Activated naive CD8-positive, alpha-beta T cell treated with anti-CD3 and anti-CD28 coated beads, Interleukin-2, amount 50 U/mL, for 24 hours (primary cell): ENCODE measurements at regions not wholly inside any gene's neighbourhood (a gene's known extent, or its start where the extent isn't known, plus 50 kb on each side); places are given as distances from the start of the nearest gene placed in this dataset.

Experiments
- ATAC-seq: fragments of 150-1000 bp; cut with Tn5 transposase; one replicate; pipeline ENCODE4 v1.10.0; 2021
- DNase-seq: peaks from one replicate; pipeline ENCODE4 v3.0.0; 2021
- H3K27ac Mint-ChIP-seq: one replicate; pipeline ENCODE4 v1.8.0; 2021; ENCODE audit warnings: mild to moderate bottlenecking, mixed read lengths
- H3K27me3 Mint-ChIP-seq: one replicate; pipeline ENCODE4 v1.8.0; 2021; ENCODE audit warnings: mixed read lengths
- H3K36me3 Mint-ChIP-seq: one replicate; pipeline ENCODE4 v1.8.0; 2021; ENCODE audit warnings: low read depth, mixed read lengths
- H3K4me1 Mint-ChIP-seq: one replicate; pipeline ENCODE4 v1.8.0; 2021; ENCODE audit warnings: mixed read lengths
- H3K4me3 Mint-ChIP-seq: one replicate; pipeline ENCODE4 v1.8.0; 2021; ENCODE audit warnings: mild to moderate bottlenecking, moderate library complexity, mixed read lengths
- H3K9me3 Mint-ChIP-seq: one replicate; pipeline ENCODE4 v1.8.0; 2021; ENCODE audit warnings: mixed read lengths

DNA sequence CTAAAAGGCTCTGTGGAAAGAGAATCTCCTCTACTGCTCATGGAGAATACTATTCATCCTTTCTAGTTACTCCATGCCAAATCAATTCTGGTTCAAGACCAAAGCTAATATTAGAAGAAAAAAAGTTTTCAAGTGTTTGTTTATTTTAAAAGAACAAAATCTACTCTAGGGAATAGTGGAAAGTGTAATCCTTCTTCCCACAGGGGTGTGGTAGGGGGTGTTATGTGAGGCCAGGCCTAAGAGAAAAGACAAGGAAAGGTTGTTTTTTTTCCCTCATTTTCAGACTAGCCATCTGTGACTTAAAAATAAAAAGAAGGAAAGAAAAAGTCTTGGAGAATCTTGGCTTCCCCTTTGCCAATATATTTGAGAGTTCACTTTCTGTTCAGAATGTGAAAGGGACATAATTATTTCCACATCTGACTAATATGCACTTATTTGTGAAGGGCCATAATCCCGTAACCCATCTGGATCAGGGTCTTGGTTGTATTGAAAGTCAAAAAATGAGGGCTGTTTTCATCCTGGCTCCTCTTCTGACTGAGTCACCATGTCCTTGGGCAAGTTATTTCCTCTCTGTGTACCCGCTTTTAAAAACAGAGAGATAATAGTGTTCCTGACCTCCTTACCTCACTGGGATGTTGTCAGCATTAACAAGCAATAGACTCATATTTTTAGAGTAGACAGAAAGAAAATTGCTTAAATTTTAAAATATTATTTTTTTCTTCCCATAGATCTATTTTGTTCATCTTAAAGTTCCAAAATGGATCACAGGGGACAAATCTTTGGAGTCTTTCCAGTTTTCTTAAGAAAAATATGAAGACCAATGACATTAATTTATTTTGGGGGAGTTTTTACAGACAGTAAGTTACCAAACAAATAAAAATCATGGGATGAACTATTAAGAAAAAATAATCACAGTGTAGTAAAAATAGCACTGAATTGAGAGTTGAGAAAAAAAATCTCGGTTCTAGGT is 233.7 kb downstream of the IBTK start:
- no peak for ATAC-seq
- no peak for DNase-seq
- H3K9me3 Mint-ChIP-seq = no peaks in the 10 kb centered on the region

DNA sequence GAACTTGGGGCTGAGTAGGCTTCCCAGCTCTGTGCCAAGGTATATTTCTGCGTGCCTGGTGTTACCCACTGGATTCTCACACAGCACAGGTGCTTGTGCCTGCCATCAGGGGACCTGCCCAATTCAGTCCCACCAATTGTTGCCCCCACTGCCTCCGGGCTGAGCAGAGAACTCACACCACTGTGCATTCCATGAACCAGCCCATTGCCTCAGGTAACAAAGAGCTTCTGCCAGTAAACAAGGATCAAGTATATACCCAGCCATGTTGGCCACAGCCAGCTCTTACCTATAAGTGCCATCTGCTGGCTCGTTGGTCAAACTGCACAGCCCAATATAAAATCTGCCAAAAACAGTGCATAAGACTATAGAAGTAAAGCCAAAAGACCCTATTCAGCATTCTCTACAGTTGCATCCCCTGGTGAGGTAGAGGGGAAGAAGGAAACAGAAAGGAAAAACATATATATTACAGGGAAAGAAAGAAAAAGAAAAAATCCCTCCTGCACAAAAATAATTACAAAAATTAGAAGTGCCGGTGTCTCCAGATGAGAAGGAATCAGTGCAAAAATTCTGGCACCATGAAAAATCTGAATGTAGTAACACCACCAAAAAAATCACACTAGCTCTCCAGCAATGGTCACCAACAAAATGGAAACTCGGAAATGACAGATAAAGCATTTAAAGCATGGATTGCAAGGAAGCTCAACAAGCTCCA is 241.4 kb downstream of the IBTK start:
- no peak for DNase-seq
- peak; percentile 15 for ATAC-seq
- Mint-ChIP-seq H3K27ac (no peak overlapping the region), H3K9me3 (peaks cover 8% of the 10 kb centered on the region), H3K4me1 (no peaks in the 10 kb centered on the region), H3K36me3 (no peaks in the 10 kb centered on the region), H3K27me3 (no peaks in the 10 kb centered on the region), H3K4me3 (no peak overlapping the region)

More for the DNA sequence above, 233.7 kb downstream of the IBTK start:
- H3K27me3 Mint-ChIP-seq = no peaks in the 10 kb centered on the region
- no peak overlapping the region for H3K27ac Mint-ChIP-seq
- H3K36me3 Mint-ChIP-seq = no peaks in the 10 kb centered on the region
- H3K4me3 Mint-ChIP-seq = no peak overlapping the region
- H3K4me1 Mint-ChIP-seq = no peaks in the 10 kb centered on the region

DNA sequence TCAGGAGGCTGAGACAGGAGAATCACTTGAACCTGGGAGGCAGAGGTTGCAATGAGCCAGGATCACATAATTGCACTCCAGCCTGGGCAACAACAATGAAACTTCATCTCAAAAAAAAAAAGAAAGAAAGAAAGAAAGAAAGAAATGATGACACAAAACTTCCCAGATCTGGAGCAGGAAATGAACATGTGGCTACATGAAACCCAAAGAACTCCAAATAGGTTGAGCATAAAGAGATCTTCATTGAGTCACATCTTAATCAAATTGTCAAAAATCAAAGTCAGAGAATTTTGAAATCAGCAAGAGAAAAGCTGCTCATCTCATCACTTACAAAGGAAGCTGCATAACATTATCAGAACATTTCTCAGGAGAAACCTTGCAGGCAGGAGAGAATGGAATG is 247.0 kb downstream of the IBTK start:
- Mint-ChIP-seq H3K4me3 (no peak overlapping the region), H3K9me3 (no peaks in the 10 kb centered on the region), H3K36me3 (no peaks in the 10 kb centered on the region), H3K27ac (no peak overlapping the region), H3K4me1 (peaks cover 2% of the 10 kb centered on the region), H3K27me3 (peaks cover 2% of the 10 kb centered on the region)
- ATAC-seq = no peak
- DNase-seq = no peak

DNA sequence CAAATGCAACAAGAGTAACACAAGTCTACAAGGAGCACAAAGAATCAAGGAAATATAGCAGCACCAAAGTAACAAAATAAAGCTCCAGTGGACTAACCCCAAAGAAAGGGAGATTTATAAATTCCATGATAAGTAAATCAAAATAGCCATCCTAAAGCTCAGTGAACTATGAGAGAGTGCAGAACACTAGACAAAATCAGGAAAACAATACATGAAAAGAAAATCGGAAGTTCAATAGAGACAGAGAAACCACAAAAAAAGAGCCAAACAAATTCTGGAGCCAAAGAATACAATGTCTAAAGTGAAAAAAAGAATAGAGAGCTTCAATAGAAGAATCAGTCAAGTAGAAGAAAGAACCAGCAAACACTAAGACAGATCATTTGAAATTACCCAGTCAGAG is 247.3 kb upstream of the TENT5A start:
- DNase-seq = no peak
- no peak overlapping the region for H3K4me3 Mint-ChIP-seq
- no peaks in the 10 kb centered on the region for H3K36me3 Mint-ChIP-seq
- no peak for ATAC-seq
- peaks cover 2% of the 10 kb centered on the region for H3K27me3 Mint-ChIP-seq
- H3K9me3 Mint-ChIP-seq = no peaks in the 10 kb centered on the region
- H3K4me1 Mint-ChIP-seq = peaks cover 2% of the 10 kb centered on the region
- no peak overlapping the region for H3K27ac Mint-ChIP-seq

DNA sequence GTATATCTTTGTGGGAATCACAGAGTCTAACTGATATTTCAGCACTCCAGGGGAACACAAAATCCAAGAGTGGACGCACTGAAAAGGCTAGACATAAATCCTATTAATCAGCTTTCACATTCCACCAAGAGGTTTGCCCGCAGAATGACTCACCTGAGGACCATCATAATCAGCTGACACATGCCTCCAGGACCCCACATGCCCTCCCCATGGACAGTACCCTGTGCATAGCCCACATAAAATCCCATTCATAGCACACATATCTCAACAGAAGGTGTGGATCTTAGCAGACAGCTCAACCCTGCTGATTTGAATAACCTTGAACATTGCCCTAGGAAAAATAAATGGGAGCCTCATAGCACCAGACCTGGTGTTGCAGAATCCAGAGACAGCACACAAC is 246.8 kb upstream of the TENT5A start:
- Mint-ChIP-seq H3K9me3 (no peaks in the 10 kb centered on the region), H3K27ac (no peak overlapping the region), H3K4me1 (peaks cover 2% of the 10 kb centered on the region), H3K27me3 (peaks cover 2% of the 10 kb centered on the region), H3K4me3 (no peak overlapping the region), H3K36me3 (no peaks in the 10 kb centered on the region)
- ATAC-seq = no peak
- no peak for DNase-seq

DNA sequence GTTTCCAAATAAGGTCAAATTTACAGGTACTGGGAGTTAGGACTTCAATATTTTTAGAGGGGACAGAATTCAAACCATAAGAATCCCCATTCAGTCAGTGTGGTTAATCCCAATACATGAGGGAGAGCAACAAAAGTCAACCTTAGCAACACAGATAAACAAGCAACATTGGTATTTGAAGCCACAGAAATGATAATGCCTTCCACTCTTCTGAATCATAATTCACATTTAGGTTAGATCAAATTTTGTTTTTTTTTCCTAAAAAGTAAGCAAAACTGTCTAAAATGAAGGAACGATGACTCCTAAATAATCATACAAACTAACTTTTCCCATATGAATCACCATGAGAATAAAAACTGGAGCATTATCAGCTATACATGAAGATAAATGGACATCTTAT is 246.0 kb upstream of the TENT5A start:
- DNase-seq = no peak
- Mint-ChIP-seq H3K27ac (no peak overlapping the region), H3K27me3 (peaks cover 2% of the 10 kb centered on the region), H3K4me1 (peaks cover 2% of the 10 kb centered on the region), H3K9me3 (no peaks in the 10 kb centered on the region), H3K4me3 (no peak overlapping the region), H3K36me3 (no peaks in the 10 kb centered on the region)
- no peak for ATAC-seq

DNA sequence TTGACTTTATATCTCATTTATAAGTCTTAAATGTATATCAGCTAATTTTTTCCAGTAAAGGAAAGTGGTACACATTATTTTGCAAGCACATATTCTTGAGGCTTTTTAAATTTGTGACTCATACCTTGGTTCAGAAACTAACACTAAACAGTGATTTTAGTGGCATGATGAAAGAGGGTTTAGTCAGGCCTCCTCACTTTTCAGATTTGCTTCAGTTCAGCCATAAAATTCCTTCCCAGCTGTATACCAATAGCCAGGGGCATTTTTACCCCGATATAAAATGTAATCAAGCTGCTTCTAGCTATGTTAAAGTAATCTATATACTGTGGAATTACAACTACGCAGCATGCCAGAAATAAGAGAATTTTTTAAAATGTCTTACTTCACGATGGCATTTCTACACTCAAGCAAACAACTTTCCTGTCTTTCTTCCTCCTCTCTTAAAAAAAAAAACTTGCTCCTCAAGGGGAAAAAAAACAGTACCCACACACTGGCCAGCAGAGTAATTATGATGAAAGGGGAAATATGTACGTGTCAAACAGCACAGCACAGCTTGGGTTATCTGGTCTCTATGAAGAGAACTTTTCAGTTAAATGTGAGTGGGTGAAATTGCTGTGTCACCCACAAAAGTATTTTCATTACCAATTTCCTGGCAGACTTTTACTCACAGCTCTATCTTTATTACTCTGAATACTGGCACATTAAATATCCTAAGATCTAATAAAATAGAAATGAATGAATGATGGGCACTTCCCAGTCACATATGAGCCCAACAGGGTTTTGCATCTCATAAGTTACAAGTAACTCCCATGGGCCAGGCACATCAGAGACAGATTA is 244.8 kb upstream of the TENT5A start:
- ATAC-seq (no peak), DNase-seq (no peak)
- H3K36me3 Mint-ChIP-seq = no peaks in the 10 kb centered on the region
- H3K27me3 Mint-ChIP-seq = peaks cover 2% of the 10 kb centered on the region
- H3K4me3 Mint-ChIP-seq = no peak overlapping the region
- peaks cover 2% of the 10 kb centered on the region for H3K4me1 Mint-ChIP-seq
- no peak overlapping the region for H3K27ac Mint-ChIP-seq
- no peaks in the 10 kb centered on the region for H3K9me3 Mint-ChIP-seq

DNA sequence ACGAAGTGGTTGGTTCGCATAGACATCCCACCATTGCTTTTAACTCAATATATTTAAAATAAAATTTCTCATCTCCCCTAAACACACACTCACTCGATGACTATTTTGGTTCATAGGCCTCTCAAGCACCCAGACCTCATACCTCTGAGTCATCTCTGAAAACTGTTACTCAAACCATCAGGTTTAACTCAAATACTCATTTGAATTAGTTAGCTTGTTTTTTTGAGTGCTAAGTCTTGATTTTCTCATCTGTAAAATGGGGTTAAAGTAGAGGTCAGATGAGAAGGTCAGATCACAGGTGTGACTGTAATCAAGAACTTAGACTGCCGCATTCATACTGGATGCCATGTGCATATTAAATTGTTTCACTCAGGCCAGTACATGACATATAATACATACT is 243.9 kb upstream of the TENT5A start:
- Mint-ChIP-seq H3K9me3 (no peaks in the 10 kb centered on the region), H3K27ac (no peak overlapping the region), H3K27me3 (peaks cover 2% of the 10 kb centered on the region), H3K4me1 (peaks cover 2% of the 10 kb centered on the region), H3K4me3 (no peak overlapping the region), H3K36me3 (no peaks in the 10 kb centered on the region)
- DNase-seq = no peak
- no peak for ATAC-seq

DNA sequence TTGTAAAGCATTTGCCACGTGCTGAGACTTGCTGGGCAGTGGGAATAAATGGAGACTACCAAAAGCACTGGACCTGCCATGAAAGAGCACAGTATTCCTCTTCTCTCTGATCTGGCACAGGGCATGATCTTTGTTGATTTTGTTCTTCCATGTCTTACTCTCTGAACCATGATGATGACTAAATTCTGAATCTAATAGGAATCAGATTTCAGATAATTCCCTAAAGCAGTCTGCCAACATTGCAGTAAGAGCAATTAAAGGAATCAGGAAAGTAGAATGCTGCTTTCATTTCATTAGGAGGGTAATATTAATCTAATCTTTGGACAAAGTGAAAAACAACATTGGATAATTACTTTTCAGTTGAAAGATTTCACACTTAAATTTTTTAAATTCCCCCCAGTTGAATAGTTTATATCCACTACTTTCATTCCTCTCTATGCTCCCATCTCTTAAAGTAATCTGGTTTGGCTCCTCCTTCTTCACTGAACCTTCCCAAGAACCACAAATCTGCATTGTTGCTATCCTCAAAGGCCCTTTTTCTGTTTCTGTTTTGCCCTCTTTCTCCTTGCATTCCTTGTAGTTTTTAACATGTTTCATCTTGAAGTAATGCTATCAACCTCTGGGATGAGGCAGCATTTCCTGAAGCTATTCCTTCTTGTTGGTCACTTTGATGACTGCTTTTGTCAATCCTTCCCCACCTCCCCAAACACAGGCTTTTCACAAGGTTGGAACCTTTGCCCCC is 243.2 kb upstream of the TENT5A start:
- Mint-ChIP-seq H3K36me3 (no peaks in the 10 kb centered on the region), H3K4me3 (no peak overlapping the region), H3K27ac (no peak overlapping the region), H3K27me3 (peaks cover 2% of the 10 kb centered on the region), H3K9me3 (no peaks in the 10 kb centered on the region), H3K4me1 (peaks cover 2% of the 10 kb centered on the region)
- ATAC-seq = no peak
- DNase-seq = no peak

DNA sequence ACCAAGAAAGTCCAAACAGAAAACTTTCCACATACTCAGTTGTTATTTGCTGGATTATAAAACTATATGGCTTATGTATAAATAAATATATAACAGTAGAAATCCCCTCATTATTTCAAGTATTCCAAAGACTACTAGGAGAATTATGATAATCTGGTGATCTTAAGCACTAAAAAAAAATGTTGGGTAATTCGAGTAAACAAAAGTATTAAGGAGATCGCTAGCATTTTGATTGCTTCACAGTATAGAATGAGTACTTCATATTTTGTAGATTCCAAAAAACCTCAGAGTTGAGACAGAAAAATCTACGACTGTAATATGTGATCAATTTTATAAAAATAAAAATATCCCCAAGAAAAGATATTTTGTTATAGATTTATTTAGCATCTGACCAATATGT is 236.4 kb upstream of the TENT5A start:
- no peaks in the 10 kb centered on the region for H3K4me1 Mint-ChIP-seq
- ATAC-seq (no peak), DNase-seq (no peak)
- H3K27me3 Mint-ChIP-seq = no peaks in the 10 kb centered on the region
- H3K36me3 Mint-ChIP-seq = no peaks in the 10 kb centered on the region
- no peak overlapping the region for H3K27ac Mint-ChIP-seq
- no peaks in the 10 kb centered on the region for H3K9me3 Mint-ChIP-seq
- no peak overlapping the region for H3K4me3 Mint-ChIP-seq

DNA sequence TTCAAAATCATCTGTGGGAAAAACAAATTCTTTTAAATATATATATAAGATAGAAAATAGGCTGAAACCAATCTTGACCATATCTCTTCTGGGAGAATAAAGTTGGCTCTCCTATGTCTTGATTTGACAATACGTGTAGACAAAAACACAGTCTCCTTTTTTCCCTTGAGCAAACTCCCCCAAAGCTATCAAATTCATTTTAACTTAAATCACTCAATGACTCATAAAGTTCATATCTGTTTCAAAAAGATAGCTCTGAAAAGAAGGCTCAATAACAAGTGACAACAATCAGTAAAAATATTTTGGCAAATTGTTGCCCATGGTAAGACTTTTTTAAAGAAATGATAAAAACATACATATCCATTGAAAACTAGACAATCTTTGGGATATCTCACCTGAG is 236.0 kb upstream of the TENT5A start:
- DNase-seq (no peak), ATAC-seq (no peak)
- Mint-ChIP-seq H3K27ac (no peak overlapping the region), H3K9me3 (no peaks in the 10 kb centered on the region), H3K36me3 (no peaks in the 10 kb centered on the region), H3K27me3 (no peaks in the 10 kb centered on the region), H3K4me3 (no peak overlapping the region), H3K4me1 (no peaks in the 10 kb centered on the region)

DNA sequence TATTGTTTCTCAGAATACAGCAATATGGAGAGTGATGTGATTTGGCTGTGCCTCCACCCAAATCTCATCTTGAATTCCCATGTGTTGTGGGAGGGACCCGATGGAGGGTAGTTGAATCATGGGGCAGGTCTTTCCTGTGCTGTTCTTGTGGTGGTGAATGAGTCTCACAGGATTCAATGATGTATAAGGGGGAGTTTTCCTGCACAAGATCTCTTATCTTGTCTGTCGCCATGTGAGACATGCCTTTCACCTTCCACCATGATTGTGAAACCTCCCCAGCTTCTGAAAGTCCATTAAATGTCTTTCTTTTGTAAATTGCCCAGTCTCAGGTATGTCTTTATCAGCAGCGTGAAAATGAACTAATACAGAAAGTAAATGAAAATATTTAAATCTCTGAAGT is 234.8 kb upstream of the TENT5A start:
- no peaks in the 10 kb centered on the region for H3K9me3 Mint-ChIP-seq
- DNase-seq = no peak
- H3K4me1 Mint-ChIP-seq = no peaks in the 10 kb centered on the region
- no peaks in the 10 kb centered on the region for H3K27me3 Mint-ChIP-seq
- H3K27ac Mint-ChIP-seq = no peak overlapping the region
- H3K36me3 Mint-ChIP-seq = no peaks in the 10 kb centered on the region
- ATAC-seq = no peak
- H3K4me3 Mint-ChIP-seq = no peak overlapping the region

DNA sequence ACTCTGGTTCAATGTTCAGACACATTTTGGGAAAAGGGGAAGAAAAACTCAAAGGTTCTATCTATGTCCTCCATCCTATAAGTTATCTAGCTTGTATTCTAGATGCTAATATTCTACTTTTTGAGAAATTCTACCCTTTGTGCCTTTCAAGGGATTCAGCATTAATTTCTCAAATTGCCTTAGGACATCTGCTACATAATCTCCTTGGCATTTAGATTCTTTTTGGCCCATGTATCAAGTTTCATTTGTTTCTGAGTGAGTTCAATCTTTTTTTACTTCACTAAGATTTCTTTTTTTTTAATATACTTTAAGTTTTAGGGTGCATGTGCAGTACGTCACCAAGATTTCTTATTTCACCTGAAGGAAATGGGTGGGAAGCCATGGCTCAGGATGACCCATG is 232.7 kb upstream of the TENT5A start:
- no peaks in the 10 kb centered on the region for H3K4me1 Mint-ChIP-seq
- ATAC-seq (no peak), DNase-seq (no peak)
- no peak overlapping the region for H3K27ac Mint-ChIP-seq
- H3K4me3 Mint-ChIP-seq = no peak overlapping the region
- no peaks in the 10 kb centered on the region for H3K9me3 Mint-ChIP-seq
- no peaks in the 10 kb centered on the region for H3K27me3 Mint-ChIP-seq
- no peaks in the 10 kb centered on the region for H3K36me3 Mint-ChIP-seq

DNA sequence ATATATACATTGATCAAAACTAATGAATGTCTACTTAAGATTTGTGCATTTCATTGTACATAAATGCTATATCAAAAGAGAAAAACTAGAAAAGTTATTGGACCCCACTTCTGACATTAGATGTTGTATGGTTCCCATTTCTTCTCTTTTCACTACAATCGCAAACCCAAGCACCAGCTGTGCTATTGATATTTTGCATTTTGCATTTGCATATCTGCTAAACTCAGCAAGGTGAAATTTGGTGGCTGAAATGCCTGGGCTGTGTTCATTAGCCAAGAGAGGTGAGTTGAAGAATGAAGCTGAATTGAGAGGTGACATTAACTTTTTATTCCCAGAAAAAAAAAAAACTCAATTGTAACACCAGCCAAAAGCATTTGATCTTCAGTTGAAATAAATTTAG is 232.1 kb upstream of the TENT5A start:
- Mint-ChIP-seq H3K27ac (no peak overlapping the region), H3K9me3 (no peaks in the 10 kb centered on the region), H3K4me1 (no peaks in the 10 kb centered on the region), H3K36me3 (no peaks in the 10 kb centered on the region), H3K4me3 (no peak overlapping the region), H3K27me3 (no peaks in the 10 kb centered on the region)
- DNase-seq (no peak), ATAC-seq (no peak)
